GM10266 (cell line): ENCODE measurements at regions not wholly inside any gene's neighbourhood (a gene's known extent, or its start where the extent isn't known, plus 50 kb on each side); places are given as distances from the start of the nearest gene placed in this dataset.

ENCODE experiments used
- DNase-seq: peaks from one replicate; pipeline ENCODE4 v3.0.0; 2012; ENCODE audit errors: extremely low spot score
- CTCF ChIP-seq: IDR thresholded peaks from 2 replicates; pipeline ENCODE4 v1.5.1; 2012; ENCODE audit warnings: mild to moderate bottlenecking, low read depth; ENCODE audit not compliant: control insufficient read depth, insufficient read depth; ENCODE audit errors: missing control alignments

GRCh38 chr17:27396045-27396444 is 60.2 kb upstream of the KSR1 start:
- no peak for TF ChIP-seq CTCF
- DNase-seq = no peak

- DNase-seq = no peak
- no peak for TF ChIP-seq CTCF
Measured at GRCh38 chr17:27396941-27397340, 59.3 kb upstream of the KSR1 start.

- DNase-seq = no peak
- TF ChIP-seq CTCF = no peak
Measured at GRCh38 chr17:27398691-27399090, 57.6 kb upstream of the KSR1 start.

- no peak for DNase-seq
- no peak for TF ChIP-seq CTCF
Measured at GRCh38 chr17:27400991-27401390, 55.3 kb upstream of the KSR1 start.

- no peak for TF ChIP-seq CTCF
Measured at GRCh38 chr17:27402943-27403342, 53.3 kb upstream of the KSR1 start.

GRCh38 chr17:27403480-27404005 is 52.7 kb upstream of the KSR1 start:
- DNase-seq = no peak
- no peak for TF ChIP-seq CTCF

More at GRCh38 chr17:27402943-27403342, 53.3 kb upstream of the KSR1 start:
- no peak for DNase-seq

- DNase-seq = no peak
- TF ChIP-seq CTCF = no peak
Measured at GRCh38 chr17:27404676-27405075, 51.6 kb upstream of the KSR1 start.
